GM12878 (cell line): ENCODE measurements at regions not wholly inside any gene's neighbourhood (a gene's known extent, or its start where the extent isn't known, plus 50 kb on each side); places are given as distances from the start of the nearest gene placed in this dataset.

Experiments used
- ATAC-seq: fragments of 200-7000 bp; cut with Tn5 transposase; 3 replicates; pipeline ENCODE4 v1.9.1; 2020; ENCODE audit warnings: mild to moderate bottlenecking, moderate library complexity
- BruUV-seq: library from RNA; stranded (reverse); fragments of 400-500 nt; replicated peaks from 2 replicates; lab custom pipeline; 2021; lab: Mats Ljungman, UMichigan
- CTCF ChIA-PET: fragments of 300-600 bp; sonication (Branson Sonifier 250); formaldehyde crosslinking; extraction: SDS; loops from one replicate; lab custom pipeline; 2021; ENCODE audit warnings: inconsistent platforms; lab: Yijun Ruan, JAX
- POLR2A ChIA-PET: fragments of 350-600 bp; formaldehyde crosslinking; extraction: SDS; loops from one replicate; lab custom pipeline; 2021; ENCODE audit warnings: inconsistent platforms; lab: Charles Lee
- RAD21 ChIA-PET: fragments of 300-600 bp; sonication (Branson Sonifier 250); formaldehyde crosslinking; loops from one replicate; lab custom pipeline; 2023; ENCODE audit warnings: antibody characterized with exemption; ENCODE audit not compliant: unreplicated experiment; lab: Charles Lee
- SMC1A ChIA-PET: fragments of 300-600 bp; sonication (Branson Sonifier 250); formaldehyde crosslinking; loops from one replicate; lab custom pipeline; 2023; ENCODE audit not compliant: unreplicated experiment, uncharacterized antibody; lab: Charles Lee
- DNase-seq: peaks from one replicate; pipeline ENCODE4 v3.0.0-alpha.2; 2011; ENCODE audit warnings: low read depth, low spot score
- FAIRE-seq: peaks from 3 replicates; lab custom pipeline; 2011; peaks lifted over from hg19 to GRCh38; lab: Jason Lieb, UNC
- H2AFZ ChIP-seq: 2 replicates; pipeline ENCODE4 v1.6.0; 2011; ENCODE audit warnings: low read depth, low read length, control low read depth; ENCODE audit not compliant: control insufficient read depth
- H3K27ac ChIP-seq: 2 replicates; pipeline ENCODE4 v1.5.1; 2011; ENCODE audit warnings: control low read depth; ENCODE audit not compliant: control insufficient read depth, insufficient read depth
- H3K27me3 ChIP-seq, 2 experiments: replicated peaks in 1 of 2; 2 replicates each; pipeline versions ENCODE4 v1.6.0 to v1.6.1; 2011; ENCODE audit warnings: low read length in 1 of 2; ENCODE audit not compliant: control insufficient read depth in 2 of 2, insufficient read depth in 2 of 2
- H3K36me3 ChIP-seq, 2 experiments: 2 replicates each; pipeline ENCODE4 v1.5.1; 2011; ENCODE audit warnings: low read length in 1 of 2; ENCODE audit not compliant: control insufficient read depth in 2 of 2, insufficient read depth in 2 of 2
- H3K4me1 ChIP-seq: 2 replicates; pipeline ENCODE4 v1.6.1; 2011; ENCODE audit warnings: mild to moderate bottlenecking, low read length, moderate library complexity, mixed read lengths; ENCODE audit not compliant: control insufficient read depth, insufficient read depth
- H3K4me2 ChIP-seq: 2 replicates; pipeline ENCODE4 v1.6.0; 2011; ENCODE audit warnings: control low read depth; ENCODE audit not compliant: control insufficient read depth, insufficient read depth
- H3K4me3 ChIP-seq: fragments of 200-600 bp; sonication (generic); 2 replicates; pipeline ENCODE4 v1.5.1; 2016
- H3K79me2 ChIP-seq: 2 replicates; pipeline ENCODE4 v1.6.0; 2011; ENCODE audit warnings: low read length; ENCODE audit not compliant: control insufficient read depth, insufficient read depth
- H3K9ac ChIP-seq: 2 replicates; pipeline ENCODE4 v1.8.0; 2011; ENCODE audit warnings: low read length, control low read depth, mixed read lengths; ENCODE audit not compliant: control insufficient read depth, insufficient read depth
- H3K9me3 ChIP-seq: replicated peaks from 3 replicates; pipeline ENCODE4 v1.5.1; 2011; ENCODE audit warnings: mild to moderate bottlenecking, low read length; ENCODE audit not compliant: control insufficient read depth, insufficient read depth
- H4K20me1 ChIP-seq: 2 replicates; pipeline ENCODE4 v1.6.0; 2011; ENCODE audit not compliant: control insufficient read depth, insufficient read depth
- BHLHE40 ChIP-seq, 2 experiments: fragments of 450-650 bp in 1 of 2; IDR thresholded peaks; 2 replicates each; pipeline ENCODE4 v1.6.1; 2011 to 2017; ENCODE audit warnings: low read depth in 2 of 2, borderline replicate concordance in 1 of 2, improper control_type of control experiment in 1 of 2, low read length in 1 of 2, mild to moderate bottlenecking in 1 of 2
- ETV6 ChIP-seq, 2 experiments: fragments of 450-650 bp in 1 of 2; IDR thresholded peaks in 1 of 2; conservative IDR thresholded peaks in 1 of 2; 2 replicates each; pipeline ENCODE4 v1.6.1; 2014; ENCODE audit warnings: antibody characterized with exemption in 1 of 2, borderline replicate concordance in 1 of 2, low read depth in 1 of 2, mild to moderate bottlenecking in 1 of 2, moderate library complexity in 1 of 2
- MYB ChIP-seq: fragments of 150-350 bp; IDR thresholded peaks from 2 replicates; pipeline ENCODE4 v1.6.1; 2014; ENCODE audit warnings: mild to moderate bottlenecking, low read depth, low read length, borderline replicate concordance
- NFYA ChIP-seq: IDR thresholded peaks from 2 replicates; pipeline ENCODE4 v1.6.1; 2011; ENCODE audit warnings: low read depth, mild to moderate bottlenecking, low read length, improper control_type of control experiment, borderline replicate concordance
- NR2C1 ChIP-seq: fragments of 450-650 bp; IDR thresholded peaks from 2 replicates; pipeline ENCODE4 v1.6.1; 2017; ENCODE audit warnings: antibody characterized with exemption, mild to moderate bottlenecking, moderate library complexity
- RAD21 ChIP-seq: IDR thresholded peaks from 2 replicates; pipeline ENCODE4 v1.6.1; 2011; ENCODE audit warnings: mild to moderate bottlenecking, low read depth, low read length, moderate library complexity; ENCODE audit not compliant: insufficient read depth
- SMAD5 ChIP-seq: IDR thresholded peaks from 2 replicates; pipeline ENCODE4 v1.6.1; 2016; ENCODE audit warnings: antibody characterized with exemption, low read depth
- SRF ChIP-seq, 2 experiments: IDR thresholded peaks; 2 replicates each; pipeline ENCODE4 v1.6.1; 2011; ENCODE audit warnings: low read depth in 2 of 2, low read length in 2 of 2, mild to moderate bottlenecking in 1 of 2, moderate library complexity in 1 of 2
- WGBS: methylation state at CpG from one replicate; pipeline ENCODE4 v1.1.6; 2016; ENCODE audit warnings: low lambda C conversion rate; ENCODE audit not compliant: insufficient replicate concordance, insufficient coverage; ENCODE audit errors: missing lambda C conversion rate; 5-methylcytosine and 5-hydroxymethylcytosine counted together
- in situ Hi-C: fragments of 300-500 bp; cut with MboI; formaldehyde crosslinking; loops from 9 replicates; pipeline ENCODE4 v1.14.3; 2018; ENCODE audit warnings: mixed read lengths
- intact Hi-C: fragments of 100-400 bp; cut with micrococcal nuclease; formaldehyde crosslinking; loops from one replicate; pipeline ENCODE4 v1.14.2; 2022; ENCODE audit not compliant: unreplicated experiment
- TF ChIP-seq, protein P1 (sequence below): IDR thresholded peaks from 2 replicates; pipeline ENCODE4 v1.6.1; 2012; ENCODE audit warnings: mild to moderate bottlenecking, low read depth, low read length
- TF ChIP-seq, protein P2 (sequence below): fragments of 450-650 bp; IDR thresholded peaks from 2 replicates; pipeline ENCODE4 v1.6.1; 2017; ENCODE audit warnings: antibody characterized with exemption, mild to moderate bottlenecking, moderate library complexity

DNA sequence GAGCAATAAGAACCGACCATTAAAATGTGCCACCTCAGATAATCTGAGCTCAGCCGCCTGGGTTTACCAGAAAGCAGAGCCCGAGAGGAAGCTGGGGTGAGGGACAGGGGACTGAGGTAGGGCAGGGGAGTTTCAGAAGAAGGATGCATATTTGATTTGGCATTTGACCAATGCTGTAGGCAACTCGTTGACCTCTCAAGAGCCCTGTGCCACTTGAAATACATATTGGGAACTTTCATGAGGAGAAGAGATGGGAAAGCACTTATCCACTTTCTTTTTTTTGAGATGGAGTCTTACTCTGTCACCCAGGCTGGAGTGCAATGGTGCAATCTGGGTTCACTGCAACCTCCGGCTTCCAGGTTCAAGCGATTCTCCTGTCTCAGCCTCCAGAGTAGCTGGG is 148.4 kb upstream of the SPRED2 start (continued):
- TF ChIP-seq, protein P1, sequence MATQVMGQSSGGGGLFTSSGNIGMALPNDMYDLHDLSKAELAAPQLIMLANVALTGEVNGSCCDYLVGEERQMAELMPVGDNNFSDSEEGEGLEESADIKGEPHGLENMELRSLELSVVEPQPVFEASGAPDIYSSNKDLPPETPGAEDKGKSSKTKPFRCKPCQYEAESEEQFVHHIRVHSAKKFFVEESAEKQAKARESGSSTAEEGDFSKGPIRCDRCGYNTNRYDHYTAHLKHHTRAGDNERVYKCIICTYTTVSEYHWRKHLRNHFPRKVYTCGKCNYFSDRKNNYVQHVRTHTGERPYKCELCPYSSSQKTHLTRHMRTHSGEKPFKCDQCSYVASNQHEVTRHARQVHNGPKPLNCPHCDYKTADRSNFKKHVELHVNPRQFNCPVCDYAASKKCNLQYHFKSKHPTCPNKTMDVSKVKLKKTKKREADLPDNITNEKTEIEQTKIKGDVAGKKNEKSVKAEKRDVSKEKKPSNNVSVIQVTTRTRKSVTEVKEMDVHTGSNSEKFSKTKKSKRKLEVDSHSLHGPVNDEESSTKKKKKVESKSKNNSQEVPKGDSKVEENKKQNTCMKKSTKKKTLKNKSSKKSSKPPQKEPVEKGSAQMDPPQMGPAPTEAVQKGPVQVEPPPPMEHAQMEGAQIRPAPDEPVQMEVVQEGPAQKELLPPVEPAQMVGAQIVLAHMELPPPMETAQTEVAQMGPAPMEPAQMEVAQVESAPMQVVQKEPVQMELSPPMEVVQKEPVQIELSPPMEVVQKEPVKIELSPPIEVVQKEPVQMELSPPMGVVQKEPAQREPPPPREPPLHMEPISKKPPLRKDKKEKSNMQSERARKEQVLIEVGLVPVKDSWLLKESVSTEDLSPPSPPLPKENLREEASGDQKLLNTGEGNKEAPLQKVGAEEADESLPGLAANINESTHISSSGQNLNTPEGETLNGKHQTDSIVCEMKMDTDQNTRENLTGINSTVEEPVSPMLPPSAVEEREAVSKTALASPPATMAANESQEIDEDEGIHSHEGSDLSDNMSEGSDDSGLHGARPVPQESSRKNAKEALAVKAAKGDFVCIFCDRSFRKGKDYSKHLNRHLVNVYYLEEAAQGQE = no peak
- TF ChIP-seq, protein P2, sequence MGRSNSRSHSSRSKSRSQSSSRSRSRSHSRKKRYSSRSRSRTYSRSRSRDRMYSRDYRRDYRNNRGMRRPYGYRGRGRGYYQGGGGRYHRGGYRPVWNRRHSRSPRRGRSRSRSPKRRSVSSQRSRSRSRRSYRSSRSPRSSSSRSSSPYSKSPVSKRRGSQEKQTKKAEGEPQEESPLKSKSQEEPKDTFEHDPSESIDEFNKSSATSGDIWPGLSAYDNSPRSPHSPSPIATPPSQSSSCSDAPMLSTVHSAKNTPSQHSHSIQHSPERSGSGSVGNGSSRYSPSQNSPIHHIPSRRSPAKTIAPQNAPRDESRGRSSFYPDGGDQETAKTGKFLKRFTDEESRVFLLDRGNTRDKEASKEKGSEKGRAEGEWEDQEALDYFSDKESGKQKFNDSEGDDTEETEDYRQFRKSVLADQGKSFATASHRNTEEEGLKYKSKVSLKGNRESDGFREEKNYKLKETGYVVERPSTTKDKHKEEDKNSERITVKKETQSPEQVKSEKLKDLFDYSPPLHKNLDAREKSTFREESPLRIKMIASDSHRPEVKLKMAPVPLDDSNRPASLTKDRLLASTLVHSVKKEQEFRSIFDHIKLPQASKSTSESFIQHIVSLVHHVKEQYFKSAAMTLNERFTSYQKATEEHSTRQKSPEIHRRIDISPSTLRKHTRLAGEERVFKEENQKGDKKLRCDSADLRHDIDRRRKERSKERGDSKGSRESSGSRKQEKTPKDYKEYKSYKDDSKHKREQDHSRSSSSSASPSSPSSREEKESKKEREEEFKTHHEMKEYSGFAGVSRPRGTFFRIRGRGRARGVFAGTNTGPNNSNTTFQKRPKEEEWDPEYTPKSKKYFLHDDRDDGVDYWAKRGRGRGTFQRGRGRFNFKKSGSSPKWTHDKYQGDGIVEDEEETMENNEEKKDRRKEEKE = no peak
- TF ChIP-seq BHLHE40 (IDR thresholded peaks at IDR 0.05; ENCODE audit: borderline replicate concordance in 1 of 2, low read depth in 2 of 2, low read length in 1 of 2) = no peak

DNA sequence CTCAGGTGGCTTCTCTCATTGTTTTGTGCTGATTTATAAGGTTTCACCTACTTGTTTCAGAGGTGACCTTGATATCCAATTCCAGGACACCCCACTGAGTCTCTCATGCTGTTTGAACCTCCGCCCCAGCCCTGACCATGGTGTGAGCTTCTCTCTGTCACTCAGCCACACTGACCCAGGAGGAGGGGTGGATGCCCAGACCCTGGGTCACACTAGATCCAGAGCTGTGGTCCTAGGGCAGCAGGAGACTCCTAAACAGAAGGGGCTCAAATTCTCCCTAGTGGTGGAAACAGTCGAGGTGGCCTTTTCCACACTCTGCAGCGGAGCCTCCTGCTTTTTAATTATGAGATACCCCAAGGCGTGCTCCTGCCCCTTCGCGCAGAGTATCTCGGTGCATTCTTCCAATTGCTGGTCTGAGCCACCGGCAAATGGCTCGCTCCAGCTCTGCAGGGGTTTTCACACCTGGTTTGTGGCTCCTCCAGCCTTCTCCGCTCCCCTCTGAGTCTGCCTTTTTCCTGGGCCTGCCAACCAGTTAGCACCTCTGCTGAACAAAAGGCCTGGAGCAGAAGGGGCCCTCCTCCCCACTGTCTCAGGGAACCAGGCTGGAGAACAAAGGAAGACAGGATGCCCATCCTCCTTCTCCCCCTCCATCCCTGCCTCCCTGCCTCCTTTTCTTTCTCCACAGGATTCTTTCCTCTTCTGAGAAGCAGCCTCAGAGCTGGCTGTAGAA is 147.3 kb upstream of the SPRED2 start:
- Histone ChIP-seq H3K9me3 (no peaks in the 10 kb centered on the region; the same call in 2 of the 3 replicates), H3K9ac (no peak overlapping the region)
- POLR2A ChIA-PET = no interaction called here
- no peak for FAIRE-seq
- CTCF ChIA-PET = interaction anchor here (1.6 kb wide), 1 partner anchor 515 kb away, joined by 5 read pairs; no protein-coding TSS in a partner anchor
- SMC1A ChIA-PET = no interaction called here
- no TSS peak for BruUV-seq
- TF ChIP-seq MYB (no peak), ETV6 (conservative IDR thresholded peaks at IDR 0.05 in 1 of 2, IDR thresholded peaks at IDR 0.05 in 1 of 2; ENCODE audit: borderline replicate concordance in 1 of 2, low read depth in 1 of 2) (no peak), NFYA (no peak), SMAD5 (no peak), NR2C1 (no peak), SRF (IDR thresholded peaks at IDR 0.05; ENCODE audit: low read depth in 2 of 2, low read length in 2 of 2) (no peak), RAD21 (no peak)
- TF ChIP-seq, all 136 proteins: peak for 0
- 56% methylated on average over 10 of the region's 10 CpGs for WGBS
- Histone ChIP-seq H2AFZ (no peak overlapping the region), H4K20me1 (no peaks in the 10 kb centered on the region), H3K36me3 (no peaks in the 10 kb centered on the region), H3K4me3 (no peak overlapping the region), H3K4me2 (no peak overlapping the region), H3K27me3 (no peaks in the 10 kb centered on the region; a peak in 1 of 4 replicates), H3K4me1 (peaks cover 3% of the 10 kb centered on the region; the same call in 1 of the 2 replicates), H3K27ac (no peak overlapping the region), H3K79me2 (no peaks in the 10 kb centered on the region)
- RAD21 ChIA-PET = no interaction called here
- DNase-seq = no peak
- in situ Hi-C loops = no loop called here
- intact Hi-C loops = no loop called here
- ATAC-seq = no peak
